ENCODE measurements at regions not wholly inside any gene's neighbourhood (a gene's known extent, or its start where the extent isn't known, plus 50 kb on each side); places are given as distances from the start of the nearest gene placed in this dataset.

DNA sequence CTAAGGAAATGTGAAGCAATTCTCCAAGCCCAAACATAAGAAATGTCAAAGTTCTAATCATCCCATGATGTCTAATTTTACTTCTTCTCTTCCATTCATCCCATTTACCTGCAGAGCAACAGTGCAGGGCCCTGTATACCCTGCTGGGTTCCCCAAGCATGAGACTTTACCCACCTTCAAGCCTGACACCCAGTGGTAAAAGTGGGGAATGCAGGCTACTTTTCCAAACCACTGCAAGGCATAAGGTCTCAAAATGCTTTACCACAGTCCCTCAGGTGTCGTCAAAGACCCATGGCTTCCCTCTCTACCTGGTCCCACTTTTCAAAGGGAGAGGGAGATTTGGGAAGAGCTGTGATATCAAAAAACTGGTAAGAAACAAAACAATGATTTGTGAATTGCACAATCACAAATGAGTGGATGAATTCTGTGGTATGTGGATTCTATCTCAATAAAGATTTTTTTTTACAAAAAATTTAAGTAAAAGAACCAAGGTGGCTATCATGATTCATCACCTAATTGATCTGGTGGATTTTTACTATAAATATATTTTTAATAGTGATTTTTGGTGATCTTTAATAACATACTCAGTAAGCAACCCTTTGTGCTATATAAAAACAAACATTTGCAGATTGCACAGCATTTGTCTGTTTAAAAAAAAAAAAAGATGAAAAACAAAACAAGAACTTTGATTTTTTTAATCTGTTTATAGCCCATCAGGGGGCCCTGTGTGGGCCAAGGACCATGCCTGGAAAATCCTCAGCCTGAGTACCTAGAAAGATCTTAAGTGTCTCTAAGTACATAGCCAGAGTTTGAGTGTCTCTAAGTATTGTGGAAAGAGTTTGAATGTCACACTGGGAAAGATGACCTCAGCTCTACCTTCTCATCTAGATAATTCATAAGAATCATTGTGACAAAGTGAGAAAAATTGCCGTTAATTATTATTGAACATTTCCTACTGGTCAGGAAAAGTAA, 73.1 kb upstream of the GJB5 start:
- H3K9me1 ChIP-seq (replicated peaks; ENCODE audit: control insufficient read depth, extremely low read depth, insufficient read depth, low read length) = no peaks in the 10 kb centered on the region
- H3K27ac ChIP-seq (ENCODE audit: insufficient read depth, low read depth, low read length) = no peak overlapping the region
- no peaks in the 10 kb centered on the region for H3K9me3 ChIP-seq (replicated peaks; ENCODE audit: control insufficient read depth, insufficient read depth, low read length)
- FAIRE-seq (peak; percentile 81), DNase-seq (ENCODE audit: low read depth, low spot score) (peak; percentile 46)
- no peaks in the 10 kb centered on the region for H3K79me2 ChIP-seq (ENCODE audit: control insufficient read depth, insufficient read depth, low read length)
- dilution Hi-C loops (cut with MboI; ENCODE audit: extremely low pct_ligation_motif_present, low sequenced_read_pairs) (no loop called here), intact Hi-C loops (cut with micrococcal nuclease) (loop anchor here (1.0 kb wide), 1 partner anchor 1048 kb away; no protein-coding TSS in a partner anchor)
- H3K36me3 ChIP-seq (ENCODE audit: control insufficient read depth in 2 of 2, extremely low read depth in 1 of 2, insufficient read depth in 2 of 2, low read length in 2 of 2) = no peaks in the 10 kb centered on the region
- no peak overlapping the region for H2AFZ ChIP-seq (ENCODE audit: low read depth, low read length)
- no peak overlapping the region for H3K4me2 ChIP-seq (ENCODE audit: insufficient read depth, low read length)
- no peak overlapping the region for H3K4me3 ChIP-seq (replicated peaks in 1 of 3; ENCODE audit: insufficient read depth in 1 of 3, low read depth in 1 of 3, low read length in 3 of 3)
- H3K4me1 ChIP-seq (ENCODE audit: control insufficient read depth, extremely low read depth, insufficient read depth, low read length) = no peaks in the 10 kb centered on the region
- ChIA-PET CTCF (interaction anchor here (1.4 kb wide), 1 partner anchor 1049 kb away, joined by 4 read pairs; no protein-coding TSS in a partner anchor), POLR2A (no interaction called here)
- H3K27me3 ChIP-seq (ENCODE audit: control insufficient read depth in 2 of 2, insufficient read depth in 2 of 2, low read length in 2 of 2) = no peaks in the 10 kb centered on the region
- H3K9ac ChIP-seq (replicated peaks; ENCODE audit: extremely low read depth, insufficient read depth, low read length) = no peak overlapping the region
- BruUV-seq (replicated peaks) = no TSS peak
- TF ChIP-seq JUN (IDR thresholded peaks at IDR 0.05; ENCODE audit: borderline replicate concordance, insufficient read depth, insufficient read length, low read depth) = no peak
- TF ChIP-seq GATA2 (IDR thresholded peaks at IDR 0.05; ENCODE audit: insufficient read depth, insufficient read length, low read depth, low read length) = no peak
- TF ChIP-seq, protein P1, sequence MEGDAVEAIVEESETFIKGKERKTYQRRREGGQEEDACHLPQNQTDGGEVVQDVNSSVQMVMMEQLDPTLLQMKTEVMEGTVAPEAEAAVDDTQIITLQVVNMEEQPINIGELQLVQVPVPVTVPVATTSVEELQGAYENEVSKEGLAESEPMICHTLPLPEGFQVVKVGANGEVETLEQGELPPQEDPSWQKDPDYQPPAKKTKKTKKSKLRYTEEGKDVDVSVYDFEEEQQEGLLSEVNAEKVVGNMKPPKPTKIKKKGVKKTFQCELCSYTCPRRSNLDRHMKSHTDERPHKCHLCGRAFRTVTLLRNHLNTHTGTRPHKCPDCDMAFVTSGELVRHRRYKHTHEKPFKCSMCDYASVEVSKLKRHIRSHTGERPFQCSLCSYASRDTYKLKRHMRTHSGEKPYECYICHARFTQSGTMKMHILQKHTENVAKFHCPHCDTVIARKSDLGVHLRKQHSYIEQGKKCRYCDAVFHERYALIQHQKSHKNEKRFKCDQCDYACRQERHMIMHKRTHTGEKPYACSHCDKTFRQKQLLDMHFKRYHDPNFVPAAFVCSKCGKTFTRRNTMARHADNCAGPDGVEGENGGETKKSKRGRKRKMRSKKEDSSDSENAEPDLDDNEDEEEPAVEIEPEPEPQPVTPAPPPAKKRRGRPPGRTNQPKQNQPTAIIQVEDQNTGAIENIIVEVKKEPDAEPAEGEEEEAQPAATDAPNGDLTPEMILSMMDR (IDR thresholded peaks at IDR 0.05; ENCODE audit: extremely low read depth in 1 of 2, insufficient read depth in 1 of 2, low read depth in 1 of 2, low read length in 2 of 2) = peak; percentile 56 to 76
- no peak for TF ChIP-seq POLR2AphosphoS5 (IDR thresholded peaks at IDR 0.05; ENCODE audit: insufficient read depth, low read depth, low read length)
- H4K20me1 ChIP-seq (replicated peaks; ENCODE audit: control insufficient read depth, extremely low read depth, insufficient read depth, low read length) = no peaks in the 10 kb centered on the region

Measured in endothelial cell of umbilical vein (primary cell).